ENCODE measurements at regions not wholly inside any gene's neighbourhood (a gene's known extent, or its start where the extent isn't known, plus 50 kb on each side); places are given as distances from the start of the nearest gene placed in this dataset.

- Histone ChIP-seq H3K36me3 (no peaks in the 10 kb centered on the region), H3K27me3 (ENCODE audit: insufficient read depth, low read depth, severe bottlenecking) (no peaks in the 10 kb centered on the region), H3K4me3 (ENCODE audit: low read depth, low read length) (no peak overlapping the region), H3K9me3 (ENCODE audit: severe bottlenecking) (no peaks in the 10 kb centered on the region), H3K27ac (no peak overlapping the region)
- DNase-seq = no peak
- no peak for TF ChIP-seq CTCF (IDR thresholded peaks at IDR 0.05; ENCODE audit: low read depth, low read length)
These were observed 344.5 kb upstream of the TNP1 start for GRCh38 chr2:217204358-217204757.

- TF ChIP-seq CTCF (IDR thresholded peaks at IDR 0.05; ENCODE audit: low read depth, low read length) = no peak
- H3K9me3 ChIP-seq (ENCODE audit: severe bottlenecking) = no peaks in the 10 kb centered on the region
These were observed 343.2 kb upstream of the TNP1 start for GRCh38 chr2:217203086-217203485.

GRCh38 chr2:217199255-217199630, 339.4 kb upstream of the TNP1 start:
- H3K27me3 ChIP-seq (ENCODE audit: insufficient read depth, low read depth, severe bottlenecking) = no peaks in the 10 kb centered on the region
- no peak overlapping the region for H3K4me3 ChIP-seq (ENCODE audit: low read depth, low read length)
- H3K36me3 ChIP-seq = no peaks in the 10 kb centered on the region
- H3K9me3 ChIP-seq (ENCODE audit: severe bottlenecking) = peaks cover 10% of the 10 kb centered on the region
- TF ChIP-seq CTCF (IDR thresholded peaks at IDR 0.05; ENCODE audit: low read depth, low read length) = no peak
- no peak for DNase-seq
- H3K27ac ChIP-seq = no peak overlapping the region

More at GRCh38 chr2:217203086-217203485, 343.2 kb upstream of the TNP1 start:
- H3K27me3 ChIP-seq (ENCODE audit: insufficient read depth, low read depth, severe bottlenecking) = no peaks in the 10 kb centered on the region
- no peaks in the 10 kb centered on the region for H3K36me3 ChIP-seq
- no peak for DNase-seq
- no peak overlapping the region for H3K27ac ChIP-seq
- H3K4me3 ChIP-seq (ENCODE audit: low read depth, low read length) = no peak overlapping the region

GRCh38 chr2:217195658-217196446, 336.0 kb upstream of the TNP1 start:
- no peak overlapping the region for H3K4me3 ChIP-seq (ENCODE audit: low read depth, low read length)
- H3K27me3 ChIP-seq (ENCODE audit: insufficient read depth, low read depth, severe bottlenecking) = no peaks in the 10 kb centered on the region
- H3K9me3 ChIP-seq (ENCODE audit: severe bottlenecking) = peaks cover 10% of the 10 kb centered on the region
- no peaks in the 10 kb centered on the region for H3K36me3 ChIP-seq
- H3K27ac ChIP-seq = no peak overlapping the region
- no peak for TF ChIP-seq CTCF (IDR thresholded peaks at IDR 0.05; ENCODE audit: low read depth, low read length)
- DNase-seq = no peak

- TF ChIP-seq CTCF (IDR thresholded peaks at IDR 0.05; ENCODE audit: low read depth, low read length) = no peak
- peaks cover 10% of the 10 kb centered on the region for H3K9me3 ChIP-seq (ENCODE audit: severe bottlenecking)
- H3K27me3 ChIP-seq (ENCODE audit: insufficient read depth, low read depth, severe bottlenecking) = no peaks in the 10 kb centered on the region
- no peak overlapping the region for H3K27ac ChIP-seq
- H3K4me3 ChIP-seq (ENCODE audit: low read depth, low read length) = no peak overlapping the region
- no peak for DNase-seq
- no peaks in the 10 kb centered on the region for H3K36me3 ChIP-seq
These were observed 335.2 kb upstream of the TNP1 start for GRCh38 chr2:217195016-217195415.

Measured in WERI-Rb-1 (cell line).